ENCODE measurements at regions not wholly inside any gene's neighbourhood (a gene's known extent, or its start where the extent isn't known, plus 50 kb on each side); places are given as distances from the start of the nearest gene placed in this dataset.
"Not testable (repeated sequence)": the region's sequence is repeated elsewhere in the genome, so short reads cannot be mapped to it uniquely, and the experiment has no call there.

GRCh38 chr5:53749621-53750020, 189.2 kb downstream of the NDUFS4 start:
- intact Hi-C loops (cut with micrococcal nuclease; ENCODE audit: unreplicated experiment), result no loop called here
- Histone ChIP-seq H3K4me3 (ENCODE audit: low read depth, low read length, poor library complexity, severe bottlenecking) (no peak overlapping the region), H3K9me3 (ENCODE audit: low read depth, low read length, poor library complexity, severe bottlenecking) (no peaks in the 10 kb centered on the region), H3K4me1 (ENCODE audit: insufficient read depth, low read length, poor library complexity, severe bottlenecking) (no peaks in the 10 kb centered on the region), H3K36me3 (ENCODE audit: insufficient read depth, low read length, poor library complexity, severe bottlenecking) (no peaks in the 10 kb centered on the region), H3K27me3 (replicated peaks; ENCODE audit: insufficient read depth, low read depth, low read length, poor library complexity) (no peaks in the 10 kb centered on the region), H3K27ac (ENCODE audit: low read depth, low read length, poor library complexity, severe bottlenecking) (no peak overlapping the region)
- BruUV-seq (replicated peaks), result no TSS peak
- POLR2A ChIA-PET (ENCODE audit: low non-redundant PET), result no interaction called here
- CTCF ChIA-PET, result no interaction called here
- no peak for DNase-seq (ENCODE audit: low spot score)
- TF ChIP-seq CTCF (conservative IDR thresholded peaks at IDR 0.05; ENCODE audit: low read depth, low read length), result no peak
- TF ChIP-seq EZH2 (IDR thresholded peaks at IDR 0.05; ENCODE audit: borderline replicate concordance, low read depth, low read length, poor library complexity, severe bottlenecking), result no peak

- H3K9me3 ChIP-seq (ENCODE audit: low read depth, low read length, poor library complexity, severe bottlenecking); H3K4me1 ChIP-seq (ENCODE audit: insufficient read depth, low read length, poor library complexity, severe bottlenecking); intact Hi-C loops (cut with micrococcal nuclease; ENCODE audit: unreplicated experiment); POLR2A ChIA-PET (ENCODE audit: low non-redundant PET); H3K27me3 ChIP-seq (replicated peaks; ENCODE audit: insufficient read depth, low read depth, low read length, poor library complexity); H3K36me3 ChIP-seq (ENCODE audit: insufficient read depth, low read length, poor library complexity, severe bottlenecking); CTCF ChIA-PET; BruUV-seq (replicated peaks); H3K27ac ChIP-seq (ENCODE audit: low read depth, low read length, poor library complexity, severe bottlenecking); DNase-seq (ENCODE audit: low spot score); H3K4me3 ChIP-seq (ENCODE audit: low read depth, low read length, poor library complexity, severe bottlenecking): not testable (repeated sequence)
These were observed 191.8 kb downstream of the NDUFS4 start for GRCh38 chr5:53752282-53752681.

GRCh38 chr5:53766673-53767072, 206.2 kb downstream of the NDUFS4 start:
- BruUV-seq (replicated peaks), result no TSS peak
- DNase-seq (ENCODE audit: low spot score), result no peak
- CTCF ChIA-PET, result no interaction called here
- H3K36me3 ChIP-seq (ENCODE audit: insufficient read depth, low read length, poor library complexity, severe bottlenecking), result no peaks in the 10 kb centered on the region
- POLR2A ChIA-PET (ENCODE audit: low non-redundant PET), result no interaction called here
- intact Hi-C loops (cut with micrococcal nuclease; ENCODE audit: unreplicated experiment), result no loop called here
- TF ChIP-seq CTCF (conservative IDR thresholded peaks at IDR 0.05; ENCODE audit: low read depth, low read length) (no peak), EZH2 (IDR thresholded peaks at IDR 0.05; ENCODE audit: borderline replicate concordance, low read depth, low read length, poor library complexity, severe bottlenecking) (no peak)
- H3K4me3 ChIP-seq (ENCODE audit: low read depth, low read length, poor library complexity, severe bottlenecking), result no peak overlapping the region
- H3K4me1 ChIP-seq (ENCODE audit: insufficient read depth, low read length, poor library complexity, severe bottlenecking), result no peaks in the 10 kb centered on the region
- H3K9me3 ChIP-seq (ENCODE audit: low read depth, low read length, poor library complexity, severe bottlenecking), result no peaks in the 10 kb centered on the region
- H3K27me3 ChIP-seq (replicated peaks; ENCODE audit: insufficient read depth, low read depth, low read length, poor library complexity), result no peaks in the 10 kb centered on the region
- no peak overlapping the region for H3K27ac ChIP-seq (ENCODE audit: low read depth, low read length, poor library complexity, severe bottlenecking)

GRCh38 chr5:53777864-53778618, 217.6 kb downstream of the NDUFS4 start:
- ChIA-PET CTCF (no interaction called here), POLR2A (ENCODE audit: low non-redundant PET) (no interaction called here)

More at GRCh38 chr5:53777864-53778618, 217.6 kb downstream of the NDUFS4 start:
- H3K36me3 ChIP-seq (ENCODE audit: insufficient read depth, low read length, poor library complexity, severe bottlenecking), result no peaks in the 10 kb centered on the region
- no peak for TF ChIP-seq EZH2 (IDR thresholded peaks at IDR 0.05; ENCODE audit: borderline replicate concordance, low read depth, low read length, poor library complexity, severe bottlenecking)
- no peak for TF ChIP-seq CTCF (conservative IDR thresholded peaks at IDR 0.05; ENCODE audit: low read depth, low read length)
- H3K4me1 ChIP-seq (ENCODE audit: insufficient read depth, low read length, poor library complexity, severe bottlenecking), result no peaks in the 10 kb centered on the region
- H3K27ac ChIP-seq (ENCODE audit: low read depth, low read length, poor library complexity, severe bottlenecking), result no peak overlapping the region
- DNase-seq (ENCODE audit: low spot score), result no peak
- no peaks in the 10 kb centered on the region for H3K9me3 ChIP-seq (ENCODE audit: low read depth, low read length, poor library complexity, severe bottlenecking)
- BruUV-seq (replicated peaks), result no TSS peak
- intact Hi-C loops (cut with micrococcal nuclease; ENCODE audit: unreplicated experiment), result no loop called here
- H3K4me3 ChIP-seq (ENCODE audit: low read depth, low read length, poor library complexity, severe bottlenecking), result no peak overlapping the region
- no peaks in the 10 kb centered on the region for H3K27me3 ChIP-seq (replicated peaks; ENCODE audit: insufficient read depth, low read depth, low read length, poor library complexity)
